HEK293 (cell line): ENCODE measurements at regions not wholly inside any gene's neighbourhood (a gene's known extent, or its start where the extent isn't known, plus 50 kb on each side); places are given as distances from the start of the nearest gene placed in this dataset.

Experiments used
- CTCF ChIA-PET: fragments of 350-600 bp; formaldehyde crosslinking; extraction: SDS; loops from one replicate; lab custom pipeline; 2021; ENCODE audit warnings: antibody characterized with exemption; lab: Yijun Ruan, JAX
- POLR2A ChIA-PET: fragments of 300-600 bp; formaldehyde crosslinking; extraction: SDS; loops from one replicate; lab custom pipeline; 2020; ENCODE audit warnings: antibody characterized with exemption, inconsistent platforms; lab: Yijun Ruan, JAX
- H3K27ac ChIP-seq: fragments of 200-500 bp; sonication (Bioruptor generic); 2 replicates; pipeline ENCODE4 v1.5.1; 2014; ENCODE audit warnings: low read depth, low read length, control low read depth, inconsistent platforms; ENCODE audit errors: extremely low read depth
- H3K36me3 ChIP-seq, 2 experiments: fragments of 200-500 bp in 1 of 2; sonication (Bioruptor generic) in 1 of 2; 1 replicate in 1 of 2; 2 replicates in 1 of 2; pipeline ENCODE4 v1.5.1; 2014 to 2017; ENCODE audit warnings: inconsistent platforms in 2 of 2, low read length in 2 of 2; ENCODE audit not compliant: control insufficient read depth in 2 of 2, insufficient read depth in 1 of 2
- H3K4me1 ChIP-seq: fragments of 200-500 bp; sonication (Bioruptor generic); 2 replicates; pipeline ENCODE4 v1.5.1; 2014; ENCODE audit warnings: mild to moderate bottlenecking, low read length, inconsistent platforms; ENCODE audit not compliant: control insufficient read depth, insufficient read depth
- H3K4me3 ChIP-seq: 2 replicates; pipeline ENCODE4 v1.5.1; 2011; ENCODE audit warnings: low read depth, mild to moderate bottlenecking, control low read depth, low read length, moderate library complexity
- H3K9me3 ChIP-seq: fragments of 200-500 bp; sonication (Bioruptor generic); 2 replicates; pipeline ENCODE4 v1.5.1; 2014; ENCODE audit warnings: low read depth, low read length, inconsistent platforms; ENCODE audit not compliant: control insufficient read depth, insufficient read depth
- HOXA7 ChIP-seq: sonication (generic); formaldehyde crosslinking; IDR thresholded peaks from 2 replicates; pipeline ENCODE4 v1.8.1; 2022; ENCODE audit warnings: missing genetic modification reagents, borderline replicate concordance
- KLF8 ChIP-seq: fragments of 450-650 bp; formaldehyde crosslinking; IDR thresholded peaks from 2 replicates; pipeline ENCODE4 v1.5.1; 2016; ENCODE audit warnings: missing biosample characterization, missing genetic modification characterization
- SP7 ChIP-seq: fragments of 450-650 bp; formaldehyde crosslinking; IDR thresholded peaks from 2 replicates; pipeline ENCODE4 v1.5.1; 2016; ENCODE audit warnings: missing biosample characterization, missing genetic modification characterization
- TCF7L2 ChIP-seq: IDR thresholded peaks from 2 replicates; pipeline ENCODE4 v1.6.1; 2011; ENCODE audit warnings: low read depth, mild to moderate bottlenecking, inconsistent platforms, low read length, moderate library complexity, borderline replicate concordance
- ZBTB21 ChIP-seq: fragments of 450-650 bp; formaldehyde crosslinking; IDR thresholded peaks from 2 replicates; pipeline ENCODE4 v1.5.1; 2017; ENCODE audit warnings: missing biosample characterization, missing genetic modification characterization
- ZBTB8A ChIP-seq: fragments of 450-650 bp; formaldehyde crosslinking; IDR thresholded peaks from 2 replicates; pipeline ENCODE4 v1.5.1; 2016; ENCODE audit warnings: missing biosample characterization, missing genetic modification characterization
- ZFP37 ChIP-seq: fragments of 450-650 bp; formaldehyde crosslinking; IDR thresholded peaks from 2 replicates; pipeline ENCODE4 v1.5.1; 2016; ENCODE audit warnings: missing biosample characterization, missing genetic modification characterization
- ZFP69B ChIP-seq: fragments of 450-650 bp; formaldehyde crosslinking; IDR thresholded peaks from 2 replicates; pipeline ENCODE4 v1.5.1; 2016; ENCODE audit warnings: missing biosample characterization, missing genetic modification characterization
- ZNF214 ChIP-seq: fragments of 450-650 bp; formaldehyde crosslinking; IDR thresholded peaks from 2 replicates; pipeline ENCODE4 v1.5.1; 2017; ENCODE audit warnings: missing biosample characterization, mild to moderate bottlenecking, missing genetic modification characterization, borderline replicate concordance
- ZNF391 ChIP-seq: fragments of 450-650 bp; formaldehyde crosslinking; IDR thresholded peaks from 2 replicates; pipeline ENCODE4 v1.5.1; 2016; ENCODE audit warnings: low read depth, missing biosample characterization, missing genetic modification characterization, borderline replicate concordance
- ZNF416 ChIP-seq: fragments of 450-650 bp; formaldehyde crosslinking; IDR thresholded peaks from 2 replicates; pipeline ENCODE4 v1.5.1; 2016; ENCODE audit warnings: missing biosample characterization, missing genetic modification characterization
- ZNF548 ChIP-seq: fragments of 450-650 bp; formaldehyde crosslinking; IDR thresholded peaks from 2 replicates; pipeline ENCODE4 v1.5.1; 2016; ENCODE audit warnings: missing biosample characterization, missing genetic modification characterization
- ZNF561 ChIP-seq: fragments of 450-650 bp; IDR thresholded peaks from 2 replicates; pipeline ENCODE4 v1.5.1; 2018; ENCODE audit warnings: missing biosample characterization, missing genetic modification characterization, borderline replicate concordance
- ZNF610 ChIP-seq: fragments of 450-650 bp; formaldehyde crosslinking; IDR thresholded peaks from 2 replicates; pipeline ENCODE4 v1.5.1; 2016; ENCODE audit warnings: missing biosample characterization, missing genetic modification characterization, borderline replicate concordance
- ZNF707 ChIP-seq: fragments of 450-650 bp; formaldehyde crosslinking; IDR thresholded peaks from 2 replicates; pipeline ENCODE4 v1.5.1; 2016; ENCODE audit warnings: missing biosample characterization, missing genetic modification characterization
- ZNF747 ChIP-seq: fragments of 450-650 bp; formaldehyde crosslinking; IDR thresholded peaks from 2 replicates; pipeline ENCODE4 v1.5.1; 2016; ENCODE audit warnings: missing biosample characterization, missing genetic modification characterization
- ZXDB ChIP-seq: fragments of 450-650 bp; formaldehyde crosslinking; IDR thresholded peaks from 2 replicates; pipeline ENCODE4 v1.5.1; 2016; ENCODE audit warnings: missing biosample characterization, missing genetic modification characterization
- TF ChIP-seq, protein P1 (sequence below): fragments of 450-650 bp; formaldehyde crosslinking; IDR thresholded peaks from 2 replicates; pipeline ENCODE4 v1.5.1; 2017; ENCODE audit warnings: missing biosample characterization, missing genetic modification characterization
- TF ChIP-seq, protein P2 (sequence below): fragments of 450-650 bp; formaldehyde crosslinking; IDR thresholded peaks from 2 replicates; pipeline ENCODE4 v1.5.1; 2017; ENCODE audit warnings: missing biosample characterization, missing genetic modification characterization
- TF ChIP-seq, protein P3 (sequence below): fragments of 450-650 bp; formaldehyde crosslinking; IDR thresholded peaks from 2 replicates; pipeline ENCODE4 v1.5.1; 2016; ENCODE audit warnings: missing biosample characterization, missing genetic modification characterization
- TF ChIP-seq, protein P4 (sequence below): fragments of 450-650 bp; formaldehyde crosslinking; IDR thresholded peaks from 2 replicates; pipeline ENCODE4 v1.5.1; 2016; ENCODE audit warnings: missing biosample characterization, missing genetic modification characterization
- TF ChIP-seq, protein P5 (sequence below): fragments of 450-650 bp; IDR thresholded peaks from 2 replicates; pipeline ENCODE4 v1.5.1; 2018; ENCODE audit warnings: missing biosample characterization, mild to moderate bottlenecking, missing genetic modification characterization
- TF ChIP-seq, protein P6 (sequence below): fragments of 450-650 bp; formaldehyde crosslinking; IDR thresholded peaks from 2 replicates; pipeline ENCODE4 v1.5.1; 2016; ENCODE audit warnings: missing biosample characterization, missing genetic modification characterization

DNA sequence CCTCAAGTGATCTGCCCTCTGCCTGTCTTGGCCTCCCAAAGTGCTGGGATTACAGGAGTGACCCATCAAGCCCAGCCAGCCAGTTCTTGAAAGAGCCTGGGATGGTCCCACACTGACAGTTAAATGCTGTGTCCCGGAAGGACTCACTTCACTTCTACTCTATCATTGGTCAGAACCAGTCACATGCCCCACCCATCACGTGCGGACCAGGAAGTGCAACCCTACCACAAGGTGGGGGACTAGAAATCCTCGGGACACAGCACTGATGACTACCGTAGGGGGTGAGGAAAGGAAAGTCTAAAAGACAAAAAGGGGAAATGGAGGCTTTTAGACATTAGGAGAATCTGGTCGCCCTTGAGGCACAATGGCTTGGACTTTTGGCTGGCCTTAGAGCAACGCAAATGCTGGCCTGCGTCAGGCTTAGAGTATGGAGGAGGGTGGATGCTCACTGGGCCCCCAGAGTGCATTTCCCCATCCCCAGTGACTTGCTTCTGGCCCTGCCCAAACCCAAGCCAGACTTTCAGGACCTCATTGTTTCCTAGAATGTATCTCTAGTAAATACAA, 207.7 kb downstream of the TTC8 start (continued):
- TF ChIP-seq, protein P1, sequence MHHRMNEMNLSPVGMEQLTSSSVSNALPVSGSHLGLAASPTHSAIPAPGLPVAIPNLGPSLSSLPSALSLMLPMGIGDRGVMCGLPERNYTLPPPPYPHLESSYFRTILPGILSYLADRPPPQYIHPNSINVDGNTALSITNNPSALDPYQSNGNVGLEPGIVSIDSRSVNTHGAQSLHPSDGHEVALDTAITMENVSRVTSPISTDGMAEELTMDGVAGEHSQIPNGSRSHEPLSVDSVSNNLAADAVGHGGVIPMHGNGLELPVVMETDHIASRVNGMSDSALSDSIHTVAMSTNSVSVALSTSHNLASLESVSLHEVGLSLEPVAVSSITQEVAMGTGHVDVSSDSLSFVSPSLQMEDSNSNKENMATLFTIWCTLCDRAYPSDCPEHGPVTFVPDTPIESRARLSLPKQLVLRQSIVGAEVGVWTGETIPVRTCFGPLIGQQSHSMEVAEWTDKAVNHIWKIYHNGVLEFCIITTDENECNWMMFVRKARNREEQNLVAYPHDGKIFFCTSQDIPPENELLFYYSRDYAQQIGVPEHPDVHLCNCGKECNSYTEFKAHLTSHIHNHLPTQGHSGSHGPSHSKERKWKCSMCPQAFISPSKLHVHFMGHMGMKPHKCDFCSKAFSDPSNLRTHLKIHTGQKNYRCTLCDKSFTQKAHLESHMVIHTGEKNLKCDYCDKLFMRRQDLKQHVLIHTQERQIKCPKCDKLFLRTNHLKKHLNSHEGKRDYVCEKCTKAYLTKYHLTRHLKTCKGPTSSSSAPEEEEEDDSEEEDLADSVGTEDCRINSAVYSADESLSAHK (tag by site-specific recombination) = no peak
- no peak for TF ChIP-seq KLF8 (tag by site-specific recombination)
- TF ChIP-seq ZNF747 (tag by site-specific recombination) = no peak
- TF ChIP-seq ZNF561 (tag by site-specific recombination) = no peak

DNA sequence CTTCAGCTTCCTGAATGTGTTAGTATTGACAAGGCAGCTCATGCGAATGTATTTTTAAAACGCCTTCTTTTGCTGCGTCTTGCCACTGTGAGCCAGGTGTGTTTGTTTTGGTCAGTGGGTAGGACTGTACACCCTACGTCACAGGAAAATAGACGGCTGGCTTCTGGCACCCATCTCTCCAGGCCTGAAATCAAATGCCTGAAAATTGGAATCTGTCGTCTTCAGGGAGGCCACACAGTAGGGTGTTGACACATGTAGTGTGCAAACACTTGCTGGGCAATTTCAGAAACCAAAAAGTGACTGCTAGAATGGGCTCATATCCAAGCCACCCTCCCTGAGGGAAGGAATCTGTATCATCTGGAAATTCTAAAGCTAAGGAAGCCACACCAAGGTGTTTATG, 209.3 kb downstream of the TTC8 start:
- Histone ChIP-seq H3K4me1 (no peaks in the 10 kb centered on the region), H3K4me3 (no peak overlapping the region), H3K27ac (no peak overlapping the region), H3K36me3 (no peaks in the 10 kb centered on the region), H3K9me3 (no peaks in the 10 kb centered on the region)
- ChIA-PET POLR2A (no interaction called here), CTCF (interaction anchor here (0.6 to 0.7 kb wide), 3 partner anchors 314 to 909 kb away, joined by 3 read pairs; no protein-coding TSS in a partner anchor)
- no peak for TF ChIP-seq ZXDB (tag by site-specific recombination)
- TF ChIP-seq, protein P2, sequence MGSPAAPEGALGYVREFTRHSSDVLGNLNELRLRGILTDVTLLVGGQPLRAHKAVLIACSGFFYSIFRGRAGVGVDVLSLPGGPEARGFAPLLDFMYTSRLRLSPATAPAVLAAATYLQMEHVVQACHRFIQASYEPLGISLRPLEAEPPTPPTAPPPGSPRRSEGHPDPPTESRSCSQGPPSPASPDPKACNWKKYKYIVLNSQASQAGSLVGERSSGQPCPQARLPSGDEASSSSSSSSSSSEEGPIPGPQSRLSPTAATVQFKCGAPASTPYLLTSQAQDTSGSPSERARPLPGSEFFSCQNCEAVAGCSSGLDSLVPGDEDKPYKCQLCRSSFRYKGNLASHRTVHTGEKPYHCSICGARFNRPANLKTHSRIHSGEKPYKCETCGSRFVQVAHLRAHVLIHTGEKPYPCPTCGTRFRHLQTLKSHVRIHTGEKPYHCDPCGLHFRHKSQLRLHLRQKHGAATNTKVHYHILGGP (tag by site-specific recombination) = no peak
- no peak for TF ChIP-seq TCF7L2
- TF ChIP-seq ZNF416 = no peak
- TF ChIP-seq, protein P3, sequence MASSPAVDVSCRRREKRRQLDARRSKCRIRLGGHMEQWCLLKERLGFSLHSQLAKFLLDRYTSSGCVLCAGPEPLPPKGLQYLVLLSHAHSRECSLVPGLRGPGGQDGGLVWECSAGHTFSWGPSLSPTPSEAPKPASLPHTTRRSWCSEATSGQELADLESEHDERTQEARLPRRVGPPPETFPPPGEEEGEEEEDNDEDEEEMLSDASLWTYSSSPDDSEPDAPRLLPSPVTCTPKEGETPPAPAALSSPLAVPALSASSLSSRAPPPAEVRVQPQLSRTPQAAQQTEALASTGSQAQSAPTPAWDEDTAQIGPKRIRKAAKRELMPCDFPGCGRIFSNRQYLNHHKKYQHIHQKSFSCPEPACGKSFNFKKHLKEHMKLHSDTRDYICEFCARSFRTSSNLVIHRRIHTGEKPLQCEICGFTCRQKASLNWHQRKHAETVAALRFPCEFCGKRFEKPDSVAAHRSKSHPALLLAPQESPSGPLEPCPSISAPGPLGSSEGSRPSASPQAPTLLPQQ (tag by site-specific recombination) = no peak
- TF ChIP-seq ZFP37 = no peak
- TF ChIP-seq ZNF214 = no peak
- TF ChIP-seq ZBTB8A (tag by site-specific recombination) = no peak
- TF ChIP-seq, protein P4, sequence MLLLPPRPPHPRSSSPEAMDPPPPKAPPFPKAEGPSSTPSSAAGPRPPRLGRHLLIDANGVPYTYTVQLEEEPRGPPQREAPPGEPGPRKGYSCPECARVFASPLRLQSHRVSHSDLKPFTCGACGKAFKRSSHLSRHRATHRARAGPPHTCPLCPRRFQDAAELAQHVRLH (tag by site-specific recombination) = no peak
- no peak for TF ChIP-seq ZNF610 (tag by site-specific recombination)
- TF ChIP-seq ZBTB21 (tag by site-specific recombination) = no peak
- no peak for TF ChIP-seq ZNF707 (tag by site-specific recombination)
- TF ChIP-seq, protein P5, sequence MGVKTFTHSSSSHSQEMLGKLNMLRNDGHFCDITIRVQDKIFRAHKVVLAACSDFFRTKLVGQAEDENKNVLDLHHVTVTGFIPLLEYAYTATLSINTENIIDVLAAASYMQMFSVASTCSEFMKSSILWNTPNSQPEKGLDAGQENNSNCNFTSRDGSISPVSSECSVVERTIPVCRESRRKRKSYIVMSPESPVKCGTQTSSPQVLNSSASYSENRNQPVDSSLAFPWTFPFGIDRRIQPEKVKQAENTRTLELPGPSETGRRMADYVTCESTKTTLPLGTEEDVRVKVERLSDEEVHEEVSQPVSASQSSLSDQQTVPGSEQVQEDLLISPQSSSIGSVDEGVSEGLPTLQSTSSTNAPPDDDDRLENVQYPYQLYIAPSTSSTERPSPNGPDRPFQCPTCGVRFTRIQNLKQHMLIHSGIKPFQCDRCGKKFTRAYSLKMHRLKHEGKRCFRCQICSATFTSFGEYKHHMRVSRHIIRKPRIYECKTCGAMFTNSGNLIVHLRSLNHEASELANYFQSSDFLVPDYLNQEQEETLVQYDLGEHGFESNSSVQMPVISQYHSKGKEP = no peak
- no peak for TF ChIP-seq ZNF391 (tag by site-specific recombination)
- TF ChIP-seq SP7 (tag by site-specific recombination) = no peak
- no peak for TF ChIP-seq HOXA7 (CRISPR knock-in tag)
- TF ChIP-seq ZNF548 (tag by site-specific recombination) = no peak
- no peak for TF ChIP-seq ZFP69B
- TF ChIP-seq, protein P6, sequence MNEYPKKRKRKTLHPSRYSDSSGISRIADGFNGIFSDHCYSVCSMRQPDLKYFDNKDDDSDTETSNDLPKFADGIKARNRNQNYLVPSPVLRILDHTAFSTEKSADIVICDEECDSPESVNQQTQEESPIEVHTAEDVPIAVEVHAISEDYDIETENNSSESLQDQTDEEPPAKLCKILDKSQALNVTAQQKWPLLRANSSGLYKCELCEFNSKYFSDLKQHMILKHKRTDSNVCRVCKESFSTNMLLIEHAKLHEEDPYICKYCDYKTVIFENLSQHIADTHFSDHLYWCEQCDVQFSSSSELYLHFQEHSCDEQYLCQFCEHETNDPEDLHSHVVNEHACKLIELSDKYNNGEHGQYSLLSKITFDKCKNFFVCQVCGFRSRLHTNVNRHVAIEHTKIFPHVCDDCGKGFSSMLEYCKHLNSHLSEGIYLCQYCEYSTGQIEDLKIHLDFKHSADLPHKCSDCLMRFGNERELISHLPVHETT (tag by site-specific recombination) = no peak
